ENCODE measurements at regions not wholly inside any gene's neighbourhood (a gene's known extent, or its start where the extent isn't known, plus 50 kb on each side); places are given as distances from the start of the nearest gene placed in this dataset.

DNA sequence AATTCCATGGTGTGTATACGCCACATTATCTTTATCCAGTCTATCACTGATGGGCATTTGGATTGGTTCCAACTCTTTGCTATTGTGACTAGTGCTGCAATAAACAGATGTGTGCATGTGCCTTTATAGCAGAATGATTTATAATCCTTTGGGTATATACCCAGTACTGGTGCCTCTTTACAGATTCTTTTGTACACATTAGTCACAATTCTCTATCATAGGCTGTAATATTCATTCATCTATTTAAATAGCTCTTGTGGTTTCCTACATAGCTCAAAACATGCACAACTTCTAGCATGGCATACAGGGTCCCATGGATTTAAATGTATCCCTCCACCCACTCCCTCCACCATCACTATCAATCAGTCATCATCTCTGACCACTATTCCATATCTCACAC is 324.1 kb upstream of the CADM2 start:
- POLR2A ChIA-PET = no interaction called here

More for the DNA sequence above, 324.1 kb upstream of the CADM2 start:
- H3K9ac ChIP-seq = no peak overlapping the region
- H2AFZ ChIP-seq (ENCODE audit: low read depth) = no peak overlapping the region
- 7% methylated on average over 1 of the region's 1 CpG for WGBS (ENCODE audit: low lambda C conversion rate)
- H3K4me2 ChIP-seq = no peak overlapping the region
- H3K4me1 ChIP-seq (ENCODE audit: control insufficient read depth in 1 of 2, insufficient read depth in 2 of 2, low read depth in 1 of 2, low read length in 1 of 2) = no peaks in the 10 kb centered on the region
- H3K79me2 ChIP-seq (ENCODE audit: insufficient read depth) = no peaks in the 10 kb centered on the region
- H3K27ac ChIP-seq (ENCODE audit: low read depth in 2 of 2, low read length in 1 of 2) = no peak overlapping the region
- TF ChIP-seq GABPA (IDR thresholded peaks at IDR 0.05; ENCODE audit: low read depth) (no peak), EZH2phosphoT487 (IDR thresholded peaks at IDR 0.05; ENCODE audit: borderline replicate concordance, low read depth) (no peak), RXRA (IDR thresholded peaks at IDR 0.05; ENCODE audit: borderline replicate concordance, low read depth) (no peak), EP300 (IDR thresholded peaks at IDR 0.05; ENCODE audit: borderline replicate concordance in 1 of 2, low read depth in 1 of 2, low read length in 1 of 2) (no peak), CHD2 (IDR thresholded peaks at IDR 0.05; ENCODE audit: low read length, partially characterized antibody) (no peak), FOSL2 (IDR thresholded peaks at IDR 0.05; ENCODE audit: borderline replicate concordance, low read depth) (no peak), MEF2A (IDR thresholded peaks at IDR 0.05; ENCODE audit: borderline replicate concordance, low read depth) (no peak), SMC3 (IDR thresholded peaks at IDR 0.05; ENCODE audit: low read depth, low read length) (no peak), JUND (IDR thresholded peaks at IDR 0.05) (no peak)
- TF ChIP-seq, protein P1, sequence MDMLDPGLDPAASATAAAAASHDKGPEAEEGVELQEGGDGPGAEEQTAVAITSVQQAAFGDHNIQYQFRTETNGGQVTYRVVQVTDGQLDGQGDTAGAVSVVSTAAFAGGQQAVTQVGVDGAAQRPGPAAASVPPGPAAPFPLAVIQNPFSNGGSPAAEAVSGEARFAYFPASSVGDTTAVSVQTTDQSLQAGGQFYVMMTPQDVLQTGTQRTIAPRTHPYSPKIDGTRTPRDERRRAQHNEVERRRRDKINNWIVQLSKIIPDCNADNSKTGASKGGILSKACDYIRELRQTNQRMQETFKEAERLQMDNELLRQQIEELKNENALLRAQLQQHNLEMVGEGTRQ (IDR thresholded peaks at IDR 0.05; ENCODE audit: borderline replicate concordance, low read depth, low read length) = no peak
- TF ChIP-seq, protein P2, sequence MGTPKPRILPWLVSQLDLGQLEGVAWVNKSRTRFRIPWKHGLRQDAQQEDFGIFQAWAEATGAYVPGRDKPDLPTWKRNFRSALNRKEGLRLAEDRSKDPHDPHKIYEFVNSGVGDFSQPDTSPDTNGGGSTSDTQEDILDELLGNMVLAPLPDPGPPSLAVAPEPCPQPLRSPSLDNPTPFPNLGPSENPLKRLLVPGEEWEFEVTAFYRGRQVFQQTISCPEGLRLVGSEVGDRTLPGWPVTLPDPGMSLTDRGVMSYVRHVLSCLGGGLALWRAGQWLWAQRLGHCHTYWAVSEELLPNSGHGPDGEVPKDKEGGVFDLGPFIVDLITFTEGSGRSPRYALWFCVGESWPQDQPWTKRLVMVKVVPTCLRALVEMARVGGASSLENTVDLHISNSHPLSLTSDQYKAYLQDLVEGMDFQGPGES (IDR thresholded peaks at IDR 0.05; ENCODE audit: low read depth, low read length) = no peak
- TF ChIP-seq, protein P3, sequence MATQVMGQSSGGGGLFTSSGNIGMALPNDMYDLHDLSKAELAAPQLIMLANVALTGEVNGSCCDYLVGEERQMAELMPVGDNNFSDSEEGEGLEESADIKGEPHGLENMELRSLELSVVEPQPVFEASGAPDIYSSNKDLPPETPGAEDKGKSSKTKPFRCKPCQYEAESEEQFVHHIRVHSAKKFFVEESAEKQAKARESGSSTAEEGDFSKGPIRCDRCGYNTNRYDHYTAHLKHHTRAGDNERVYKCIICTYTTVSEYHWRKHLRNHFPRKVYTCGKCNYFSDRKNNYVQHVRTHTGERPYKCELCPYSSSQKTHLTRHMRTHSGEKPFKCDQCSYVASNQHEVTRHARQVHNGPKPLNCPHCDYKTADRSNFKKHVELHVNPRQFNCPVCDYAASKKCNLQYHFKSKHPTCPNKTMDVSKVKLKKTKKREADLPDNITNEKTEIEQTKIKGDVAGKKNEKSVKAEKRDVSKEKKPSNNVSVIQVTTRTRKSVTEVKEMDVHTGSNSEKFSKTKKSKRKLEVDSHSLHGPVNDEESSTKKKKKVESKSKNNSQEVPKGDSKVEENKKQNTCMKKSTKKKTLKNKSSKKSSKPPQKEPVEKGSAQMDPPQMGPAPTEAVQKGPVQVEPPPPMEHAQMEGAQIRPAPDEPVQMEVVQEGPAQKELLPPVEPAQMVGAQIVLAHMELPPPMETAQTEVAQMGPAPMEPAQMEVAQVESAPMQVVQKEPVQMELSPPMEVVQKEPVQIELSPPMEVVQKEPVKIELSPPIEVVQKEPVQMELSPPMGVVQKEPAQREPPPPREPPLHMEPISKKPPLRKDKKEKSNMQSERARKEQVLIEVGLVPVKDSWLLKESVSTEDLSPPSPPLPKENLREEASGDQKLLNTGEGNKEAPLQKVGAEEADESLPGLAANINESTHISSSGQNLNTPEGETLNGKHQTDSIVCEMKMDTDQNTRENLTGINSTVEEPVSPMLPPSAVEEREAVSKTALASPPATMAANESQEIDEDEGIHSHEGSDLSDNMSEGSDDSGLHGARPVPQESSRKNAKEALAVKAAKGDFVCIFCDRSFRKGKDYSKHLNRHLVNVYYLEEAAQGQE (IDR thresholded peaks at IDR 0.05; ENCODE audit: low read depth, low read length) = no peak
- TF ChIP-seq, protein P4, sequence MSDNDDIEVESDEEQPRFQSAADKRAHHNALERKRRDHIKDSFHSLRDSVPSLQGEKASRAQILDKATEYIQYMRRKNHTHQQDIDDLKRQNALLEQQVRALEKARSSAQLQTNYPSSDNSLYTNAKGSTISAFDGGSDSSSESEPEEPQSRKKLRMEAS (IDR thresholded peaks at IDR 0.05; ENCODE audit: low read depth) = no peak
- TF ChIP-seq, protein P5, sequence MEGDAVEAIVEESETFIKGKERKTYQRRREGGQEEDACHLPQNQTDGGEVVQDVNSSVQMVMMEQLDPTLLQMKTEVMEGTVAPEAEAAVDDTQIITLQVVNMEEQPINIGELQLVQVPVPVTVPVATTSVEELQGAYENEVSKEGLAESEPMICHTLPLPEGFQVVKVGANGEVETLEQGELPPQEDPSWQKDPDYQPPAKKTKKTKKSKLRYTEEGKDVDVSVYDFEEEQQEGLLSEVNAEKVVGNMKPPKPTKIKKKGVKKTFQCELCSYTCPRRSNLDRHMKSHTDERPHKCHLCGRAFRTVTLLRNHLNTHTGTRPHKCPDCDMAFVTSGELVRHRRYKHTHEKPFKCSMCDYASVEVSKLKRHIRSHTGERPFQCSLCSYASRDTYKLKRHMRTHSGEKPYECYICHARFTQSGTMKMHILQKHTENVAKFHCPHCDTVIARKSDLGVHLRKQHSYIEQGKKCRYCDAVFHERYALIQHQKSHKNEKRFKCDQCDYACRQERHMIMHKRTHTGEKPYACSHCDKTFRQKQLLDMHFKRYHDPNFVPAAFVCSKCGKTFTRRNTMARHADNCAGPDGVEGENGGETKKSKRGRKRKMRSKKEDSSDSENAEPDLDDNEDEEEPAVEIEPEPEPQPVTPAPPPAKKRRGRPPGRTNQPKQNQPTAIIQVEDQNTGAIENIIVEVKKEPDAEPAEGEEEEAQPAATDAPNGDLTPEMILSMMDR (IDR thresholded peaks at IDR 0.05) = no peak
- TF ChIP-seq, protein P6, sequence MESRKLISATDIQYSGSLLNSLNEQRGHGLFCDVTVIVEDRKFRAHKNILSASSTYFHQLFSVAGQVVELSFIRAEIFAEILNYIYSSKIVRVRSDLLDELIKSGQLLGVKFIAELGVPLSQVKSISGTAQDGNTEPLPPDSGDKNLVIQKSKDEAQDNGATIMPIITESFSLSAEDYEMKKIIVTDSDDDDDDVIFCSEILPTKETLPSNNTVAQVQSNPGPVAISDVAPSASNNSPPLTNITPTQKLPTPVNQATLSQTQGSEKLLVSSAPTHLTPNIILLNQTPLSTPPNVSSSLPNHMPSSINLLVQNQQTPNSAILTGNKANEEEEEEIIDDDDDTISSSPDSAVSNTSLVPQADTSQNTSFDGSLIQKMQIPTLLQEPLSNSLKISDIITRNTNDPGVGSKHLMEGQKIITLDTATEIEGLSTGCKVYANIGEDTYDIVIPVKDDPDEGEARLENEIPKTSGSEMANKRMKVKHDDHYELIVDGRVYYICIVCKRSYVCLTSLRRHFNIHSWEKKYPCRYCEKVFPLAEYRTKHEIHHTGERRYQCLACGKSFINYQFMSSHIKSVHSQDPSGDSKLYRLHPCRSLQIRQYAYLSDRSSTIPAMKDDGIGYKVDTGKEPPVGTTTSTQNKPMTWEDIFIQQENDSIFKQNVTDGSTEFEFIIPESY (IDR thresholded peaks at IDR 0.05; ENCODE audit: borderline replicate concordance, low read depth) = no peak
- no peak for DNase-seq
- H3F3A ChIP-seq (replicated peaks; ENCODE audit: insufficient read depth) = no peaks in the 10 kb centered on the region
- no peaks in the 10 kb centered on the region for H3K27me3 ChIP-seq (ENCODE audit: insufficient read depth)
- H3K36me3 ChIP-seq (replicated peaks in 1 of 2; ENCODE audit: control insufficient read depth in 1 of 2, insufficient read depth in 2 of 2, low read length in 1 of 2) = no peaks in the 10 kb centered on the region
- H4K20me1 ChIP-seq (ENCODE audit: insufficient read depth) = no peaks in the 10 kb centered on the region
- no peaks in the 10 kb centered on the region for H3K9me2 ChIP-seq
- no peaks in the 10 kb centered on the region for H3K9me3 ChIP-seq
- H3K4me3 ChIP-seq (ENCODE audit: low read depth in 2 of 2, low read length in 1 of 2) = no peak overlapping the region
- CTCF ChIA-PET = no interaction called here
